Neural cell (in vitro differentiated cells): ENCODE measurements at regions not wholly inside any gene's neighbourhood (a gene's known extent, or its start where the extent isn't known, plus 50 kb on each side); places are given as distances from the start of the nearest gene placed in this dataset.

Source experiments
- TAF1 ChIP-seq: IDR thresholded peaks from 2 replicates; pipeline ENCODE4 v1.6.1; 2012; ENCODE audit warnings: low read depth
- TF ChIP-seq, protein P1 (sequence below): fragments of 450-650 bp; IDR thresholded peaks from 2 replicates; pipeline ENCODE4 v1.5.1; 2014; ENCODE audit warnings: antibody characterized with exemption, mild to moderate bottlenecking, moderate library complexity; ENCODE audit not compliant: poor library complexity, severe bottlenecking

DNA sequence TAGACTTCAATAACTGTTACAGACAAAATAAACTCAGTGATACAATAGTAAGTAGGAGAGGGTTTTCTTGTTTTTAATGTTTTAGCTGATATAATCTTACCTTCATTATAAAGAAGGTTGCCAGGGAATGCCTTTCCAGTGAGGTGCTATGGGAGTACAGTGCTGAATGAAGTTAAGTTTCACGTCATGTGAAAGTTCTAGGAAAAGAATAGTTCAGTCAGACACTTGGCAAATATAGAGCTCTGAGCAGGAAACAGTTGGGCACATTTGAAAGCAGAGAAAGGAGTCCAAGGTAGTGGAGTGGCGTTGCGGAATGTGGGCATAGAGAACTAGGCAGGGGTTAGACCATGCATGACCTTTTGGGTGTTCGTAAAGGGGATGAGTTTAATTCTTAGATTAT lies 88.6 kb upstream of the DCN start:
- TF ChIP-seq, protein P1, sequence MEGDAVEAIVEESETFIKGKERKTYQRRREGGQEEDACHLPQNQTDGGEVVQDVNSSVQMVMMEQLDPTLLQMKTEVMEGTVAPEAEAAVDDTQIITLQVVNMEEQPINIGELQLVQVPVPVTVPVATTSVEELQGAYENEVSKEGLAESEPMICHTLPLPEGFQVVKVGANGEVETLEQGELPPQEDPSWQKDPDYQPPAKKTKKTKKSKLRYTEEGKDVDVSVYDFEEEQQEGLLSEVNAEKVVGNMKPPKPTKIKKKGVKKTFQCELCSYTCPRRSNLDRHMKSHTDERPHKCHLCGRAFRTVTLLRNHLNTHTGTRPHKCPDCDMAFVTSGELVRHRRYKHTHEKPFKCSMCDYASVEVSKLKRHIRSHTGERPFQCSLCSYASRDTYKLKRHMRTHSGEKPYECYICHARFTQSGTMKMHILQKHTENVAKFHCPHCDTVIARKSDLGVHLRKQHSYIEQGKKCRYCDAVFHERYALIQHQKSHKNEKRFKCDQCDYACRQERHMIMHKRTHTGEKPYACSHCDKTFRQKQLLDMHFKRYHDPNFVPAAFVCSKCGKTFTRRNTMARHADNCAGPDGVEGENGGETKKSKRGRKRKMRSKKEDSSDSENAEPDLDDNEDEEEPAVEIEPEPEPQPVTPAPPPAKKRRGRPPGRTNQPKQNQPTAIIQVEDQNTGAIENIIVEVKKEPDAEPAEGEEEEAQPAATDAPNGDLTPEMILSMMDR: no peak
- no peak for TF ChIP-seq TAF1
